Activated CD4-positive, alpha-beta memory T cell treated with anti-CD3 and anti-CD28 coated beads for 36 hours (primary cell): ENCODE measurements at regions not wholly inside any gene's neighbourhood (a gene's known extent, or its start where the extent isn't known, plus 50 kb on each side); places are given as distances from the start of the nearest gene placed in this dataset.

Experiments
- CTCF ChIA-PET: fragments of 350-600 bp; sonication (Branson Sonifier 250); formaldehyde crosslinking; loops from one replicate; lab custom pipeline; 2021; ENCODE audit warnings: antibody characterized with exemption, inconsistent platforms; lab: Charles Lee
- POLR2A ChIA-PET: fragments of 350-600 bp; sonication (Branson Sonifier 250); formaldehyde crosslinking; loops from one replicate; lab custom pipeline; 2021; ENCODE audit warnings: antibody characterized with exemption; lab: Charles Lee
- DNase-seq: peaks from one replicate; pipeline ENCODE4 v3.0.0-alpha.2; 2020
- H3K27ac Mint-ChIP-seq: one replicate; pipeline ENCODE4 v1.8.0; 2021; ENCODE audit warnings: mixed read lengths
- H3K27me3 Mint-ChIP-seq: one replicate; pipeline ENCODE4 v1.8.0; 2021; ENCODE audit warnings: mixed read lengths
- H3K36me3 Mint-ChIP-seq: one replicate; pipeline ENCODE4 v1.8.0; 2021; ENCODE audit warnings: mixed read lengths
- H3K4me1 Mint-ChIP-seq: one replicate; pipeline ENCODE4 v1.8.0; 2021; ENCODE audit warnings: low read depth, mixed read lengths
- H3K4me3 Mint-ChIP-seq: one replicate; pipeline ENCODE4 v1.8.0; 2021; ENCODE audit warnings: mild to moderate bottlenecking, mixed read lengths
- H3K9me3 Mint-ChIP-seq: one replicate; pipeline ENCODE4 v1.8.0; 2021; ENCODE audit warnings: mixed read lengths
- intact Hi-C: fragments of 100-400 bp; cut with micrococcal nuclease; formaldehyde crosslinking; loops from one replicate; pipeline ENCODE4 v1.15.1; 2023

DNA sequence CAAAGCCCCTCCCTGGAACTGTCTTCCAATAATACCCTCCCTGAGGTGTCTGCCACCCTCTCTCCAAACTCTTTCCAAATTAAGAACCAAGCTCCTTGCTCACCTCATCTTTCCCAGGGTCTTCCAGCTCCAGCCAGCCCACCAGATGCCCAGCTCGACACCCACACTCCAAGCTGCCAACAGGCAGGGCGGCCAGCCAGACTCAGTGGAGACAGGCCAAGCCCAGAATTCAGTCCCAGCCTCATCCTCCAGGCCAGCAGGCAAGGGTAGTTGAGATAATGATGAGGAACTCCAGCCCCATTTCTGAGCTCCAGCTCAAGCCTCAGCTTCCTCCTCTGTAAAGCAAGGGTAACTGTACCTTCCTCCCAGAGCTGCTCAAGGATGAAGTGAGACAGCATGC lies 132.9 kb downstream of the CHST1 start:
- no peak for DNase-seq
- Mint-ChIP-seq H3K36me3 (no peaks in the 10 kb centered on the region), H3K27ac (no peak overlapping the region), H3K27me3 (peaks cover 9% of the 10 kb centered on the region), H3K4me1 (peaks cover 6% of the 10 kb centered on the region), H3K9me3 (no peaks in the 10 kb centered on the region), H3K4me3 (no peak overlapping the region)
- intact Hi-C loops: no loop called here
- ChIA-PET CTCF (interaction anchor here (1.4 kb wide), 1 partner anchor 422 kb away, joined by 3 read pairs; no protein-coding TSS in a partner anchor), POLR2A (no interaction called here)

DNA sequence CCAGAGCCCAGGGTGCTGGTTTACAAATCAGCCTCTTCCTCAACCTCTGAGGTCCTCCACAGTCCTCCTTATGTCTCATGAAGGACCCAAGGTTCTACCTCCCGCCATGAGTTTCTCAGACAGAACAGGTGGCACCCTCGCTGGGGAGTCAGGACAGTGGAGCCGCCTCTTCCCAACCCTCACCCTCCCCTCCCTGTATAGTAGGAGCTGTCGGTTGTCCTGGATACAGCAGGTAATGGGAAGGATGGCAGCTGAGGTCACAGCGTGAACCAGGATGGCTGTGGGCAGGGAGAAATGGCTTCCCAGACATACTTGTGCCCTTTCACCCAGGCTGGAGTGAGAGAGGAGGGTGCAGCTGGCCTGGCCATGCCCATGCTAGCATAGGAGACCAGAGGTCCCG lies 134.6 kb downstream of the CHST1 start:
- intact Hi-C loops: no loop called here
- ChIA-PET CTCF (no interaction called here), POLR2A (no interaction called here)
- no peak overlapping the region for H3K27ac Mint-ChIP-seq
- DNase-seq: no peak
- H3K4me1 Mint-ChIP-seq: peaks cover 6% of the 10 kb centered on the region
- H3K27me3 Mint-ChIP-seq: peaks cover 9% of the 10 kb centered on the region
- no peaks in the 10 kb centered on the region for H3K9me3 Mint-ChIP-seq
- H3K36me3 Mint-ChIP-seq: no peaks in the 10 kb centered on the region
- no peak overlapping the region for H3K4me3 Mint-ChIP-seq

DNA sequence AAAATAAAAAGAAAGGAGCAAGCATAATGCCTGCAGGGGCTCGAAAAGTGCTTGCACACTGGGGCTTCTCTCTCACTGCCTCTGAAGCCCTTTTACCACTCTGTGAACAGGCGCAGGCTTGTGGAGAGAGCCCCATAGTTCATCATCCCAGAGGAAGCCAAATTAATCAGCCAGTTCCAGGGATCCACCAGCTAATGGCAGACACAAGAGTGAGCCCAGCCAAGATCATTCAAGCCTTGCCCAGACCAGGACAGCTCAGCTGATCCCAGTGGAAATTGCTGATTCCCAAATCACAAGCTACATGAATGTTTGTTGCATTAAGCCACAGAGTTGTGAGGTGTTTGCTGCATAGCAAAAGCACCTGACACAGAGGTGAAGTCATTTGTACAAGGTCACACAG lies 135.3 kb downstream of the CHST1 start:
- no peak for DNase-seq
- CTCF ChIA-PET: no interaction called here
- Mint-ChIP-seq H3K27ac (no peak overlapping the region), H3K27me3 (peaks cover 9% of the 10 kb centered on the region), H3K9me3 (no peaks in the 10 kb centered on the region), H3K4me3 (no peak overlapping the region), H3K36me3 (no peaks in the 10 kb centered on the region), H3K4me1 (peaks cover 6% of the 10 kb centered on the region)
- intact Hi-C loops: no loop called here
- POLR2A ChIA-PET: no interaction called here

DNA sequence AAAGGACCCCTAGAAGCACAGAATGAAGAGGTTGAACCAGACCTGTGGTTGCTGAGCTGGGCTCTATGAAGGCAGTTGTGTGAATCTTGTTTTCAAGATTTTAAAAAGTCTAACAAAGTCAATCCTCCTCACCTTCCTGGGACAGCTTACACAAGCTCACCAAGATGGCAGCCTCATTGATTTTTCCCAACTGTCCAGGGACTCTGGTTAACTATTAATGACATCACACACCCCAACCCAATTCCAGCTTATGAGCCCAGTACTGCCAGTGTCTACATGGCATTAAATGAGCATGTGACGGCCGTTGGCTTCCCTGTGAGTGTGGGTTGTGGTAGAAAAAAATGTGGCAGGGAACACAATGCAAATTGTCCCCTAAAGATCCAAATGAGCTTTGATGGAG lies 137.0 kb downstream of the CHST1 start:
- H3K4me3 Mint-ChIP-seq: no peak overlapping the region
- DNase-seq: no peak
- CTCF ChIA-PET: interaction anchor here (1.3 kb wide), 1 partner anchor 243 kb away, joined by 3 read pairs; no protein-coding TSS in a partner anchor
- H3K27me3 Mint-ChIP-seq: peaks cover 9% of the 10 kb centered on the region
- peaks cover under 1% of the 10 kb centered on the region for H3K9me3 Mint-ChIP-seq
- peaks cover 6% of the 10 kb centered on the region for H3K4me1 Mint-ChIP-seq
- H3K27ac Mint-ChIP-seq: no peak overlapping the region
- intact Hi-C loops: no loop called here
- POLR2A ChIA-PET: no interaction called here
- no peaks in the 10 kb centered on the region for H3K36me3 Mint-ChIP-seq

DNA sequence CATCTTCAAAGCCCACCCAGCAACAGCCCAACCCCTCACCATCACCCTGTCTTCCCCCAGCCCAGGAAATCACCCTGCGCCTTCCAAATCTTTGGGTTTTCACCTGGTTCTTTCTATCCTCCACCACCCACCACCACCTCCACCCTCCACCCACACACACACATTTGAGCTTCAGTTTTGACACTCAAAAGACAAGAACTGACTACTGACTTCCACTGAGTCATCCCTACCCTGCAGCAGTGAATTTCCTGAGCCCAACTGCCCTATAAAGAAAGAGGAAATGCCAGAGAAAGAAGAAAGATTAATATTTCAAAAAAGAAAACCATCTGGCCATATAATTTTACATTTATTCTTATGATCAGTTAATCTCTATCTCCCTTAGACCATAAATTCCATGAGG lies 137.5 kb downstream of the CHST1 start:
- ChIA-PET POLR2A (no interaction called here), CTCF (interaction anchor here (1.3 kb wide), 1 partner anchor 244 kb away, joined by 3 read pairs; no protein-coding TSS in a partner anchor)
- peaks cover 6% of the 10 kb centered on the region for H3K4me1 Mint-ChIP-seq
- H3K27ac Mint-ChIP-seq: no peak overlapping the region
- peaks cover 6% of the 10 kb centered on the region for H3K9me3 Mint-ChIP-seq
- H3K27me3 Mint-ChIP-seq: peaks cover 6% of the 10 kb centered on the region
- peak; percentile 57 for DNase-seq
- no peak overlapping the region for H3K4me3 Mint-ChIP-seq
- no peaks in the 10 kb centered on the region for H3K36me3 Mint-ChIP-seq
- intact Hi-C loops: no loop called here

DNA sequence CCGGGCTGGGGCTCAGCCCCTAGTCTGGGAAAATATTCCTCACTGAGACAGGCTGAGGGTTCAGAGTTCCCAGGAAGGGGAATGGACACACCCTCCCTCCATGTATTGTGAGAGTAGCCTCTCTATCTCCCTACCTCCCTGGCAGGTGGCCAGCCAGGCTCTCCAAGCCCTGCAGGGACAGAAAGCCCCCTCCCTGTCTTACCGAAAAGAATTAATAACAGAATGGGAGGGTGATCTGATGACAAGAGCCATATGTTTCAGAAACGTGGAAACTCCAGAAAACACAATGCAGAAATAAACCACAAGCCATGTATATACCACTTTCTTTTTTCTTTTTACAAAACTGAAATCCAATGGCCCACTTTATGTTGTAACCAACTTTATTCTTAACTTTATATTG lies 140.0 kb downstream of the CHST1 start:
- H3K9me3 Mint-ChIP-seq: peaks cover 12% of the 10 kb centered on the region
- POLR2A ChIA-PET: no interaction called here
- intact Hi-C loops: no loop called here

DNA sequence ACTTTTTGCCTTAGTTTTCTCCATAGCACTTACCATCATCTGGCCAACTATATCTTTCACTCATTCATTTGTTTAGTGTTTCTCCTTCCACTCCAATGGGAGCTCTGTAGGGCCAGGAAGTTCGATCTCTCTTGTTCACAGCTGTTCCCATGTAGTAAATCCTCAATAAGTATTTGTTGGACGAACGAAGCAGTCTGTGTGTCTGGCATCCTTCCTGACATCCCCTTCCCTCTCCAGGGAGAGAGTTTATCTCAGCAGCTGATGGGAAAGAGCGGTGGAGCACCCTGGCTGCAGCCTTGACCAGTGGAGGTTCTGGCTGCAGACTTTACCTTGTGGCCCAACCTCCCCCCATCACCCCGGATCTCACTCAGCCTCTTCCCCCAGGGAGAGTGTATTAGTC lies 141.7 kb downstream of the CHST1 start:
- Mint-ChIP-seq H3K9me3 (peaks cover 12% of the 10 kb centered on the region), H3K27ac (no peak overlapping the region), H3K27me3 (peaks cover 4% of the 10 kb centered on the region), H3K4me1 (peaks cover 6% of the 10 kb centered on the region), H3K4me3 (no peak overlapping the region), H3K36me3 (no peaks in the 10 kb centered on the region)
- intact Hi-C loops: no loop called here
- ChIA-PET CTCF (no interaction called here), POLR2A (no interaction called here)
- DNase-seq: no peak

More for the DNA sequence above, 140.0 kb downstream of the CHST1 start:
- no peak overlapping the region for H3K4me3 Mint-ChIP-seq
- H3K27ac Mint-ChIP-seq: no peak overlapping the region
- CTCF ChIA-PET: no interaction called here
- H3K27me3 Mint-ChIP-seq: peaks cover 4% of the 10 kb centered on the region
- no peaks in the 10 kb centered on the region for H3K36me3 Mint-ChIP-seq
- H3K4me1 Mint-ChIP-seq: peaks cover 6% of the 10 kb centered on the region
- DNase-seq: no peak

DNA sequence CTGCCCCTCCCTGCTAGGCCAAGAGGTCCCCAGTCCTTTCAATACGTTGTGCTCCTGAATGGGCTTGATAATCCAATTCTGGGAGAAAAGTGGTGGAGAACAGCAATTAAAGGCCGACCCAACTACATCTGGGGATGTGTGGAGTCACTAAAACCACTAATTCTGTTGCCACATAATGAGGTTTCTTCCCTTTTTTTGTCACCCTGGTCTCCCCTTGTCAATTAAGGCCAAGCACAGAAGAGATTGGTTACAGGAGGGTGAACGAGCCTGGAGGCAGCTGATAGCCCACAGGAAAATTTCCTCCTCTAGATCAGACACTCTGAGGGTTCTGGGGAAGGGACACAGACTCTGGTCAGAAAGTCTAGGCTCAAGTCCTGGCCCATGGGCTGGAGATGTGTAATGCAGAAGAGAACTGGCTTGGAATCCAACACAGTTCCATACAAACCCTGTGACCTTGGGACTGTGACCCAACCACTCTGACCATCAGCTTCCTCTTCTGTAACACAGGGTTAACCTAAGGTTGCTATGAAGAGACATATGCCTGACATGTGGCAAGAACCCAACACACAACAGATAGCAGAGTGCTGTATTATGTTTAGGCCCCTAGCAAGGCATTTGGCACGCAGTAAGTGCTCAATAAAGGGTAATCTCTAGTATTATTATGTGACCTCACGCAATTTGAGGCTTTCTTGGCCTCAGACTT lies 146.4 kb downstream of the CHST1 start:
- intact Hi-C loops: no loop called here
- ChIA-PET POLR2A (no interaction called here), CTCF (no interaction called here)
- Mint-ChIP-seq H3K27me3 (no peaks in the 10 kb centered on the region), H3K4me3 (no peak overlapping the region), H3K27ac (no peak overlapping the region), H3K4me1 (no peaks in the 10 kb centered on the region), H3K9me3 (peaks cover 12% of the 10 kb centered on the region), H3K36me3 (no peaks in the 10 kb centered on the region)
- no peak for DNase-seq

DNA sequence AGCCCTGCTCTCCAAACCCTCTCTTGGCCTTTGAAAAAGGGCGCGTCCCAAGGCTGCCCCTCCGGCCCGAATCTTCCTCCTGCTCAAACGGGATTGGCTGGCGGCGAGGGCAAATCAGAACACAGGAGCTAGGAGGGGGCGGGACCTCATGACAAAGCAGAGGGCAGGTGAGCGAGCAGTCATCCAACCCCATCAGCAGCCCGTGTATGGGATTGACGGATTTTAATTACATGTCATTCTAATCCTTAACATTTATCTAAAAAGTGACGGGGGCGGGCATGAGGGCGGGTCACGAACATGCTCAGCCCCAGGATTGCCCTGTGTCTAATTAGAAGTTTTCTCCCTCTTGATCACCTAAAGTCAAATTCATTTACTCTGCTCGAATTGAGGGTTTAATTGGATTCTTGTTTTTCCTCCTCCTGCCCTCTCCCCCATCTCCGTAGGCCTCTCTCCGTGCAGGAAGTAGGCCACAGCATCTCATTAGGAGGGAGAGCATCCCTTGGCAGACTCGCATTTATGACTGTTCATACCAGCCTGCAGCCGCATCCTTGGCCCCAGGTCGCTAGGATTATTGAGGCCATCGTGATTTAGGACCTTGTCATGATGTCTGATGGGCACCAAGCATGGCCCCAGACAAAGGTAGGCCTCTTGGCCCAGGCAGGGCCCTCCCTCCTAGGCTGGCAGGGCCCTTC lies 147.1 kb downstream of the CHST1 start:
- Mint-ChIP-seq H3K27ac (no peak overlapping the region), H3K9me3 (peaks cover 10% of the 10 kb centered on the region), H3K4me1 (no peaks in the 10 kb centered on the region), H3K36me3 (no peaks in the 10 kb centered on the region), H3K27me3 (no peaks in the 10 kb centered on the region), H3K4me3 (no peak overlapping the region)
- ChIA-PET CTCF (no interaction called here), POLR2A (no interaction called here)
- intact Hi-C loops: no loop called here
- DNase-seq: no peak

DNA sequence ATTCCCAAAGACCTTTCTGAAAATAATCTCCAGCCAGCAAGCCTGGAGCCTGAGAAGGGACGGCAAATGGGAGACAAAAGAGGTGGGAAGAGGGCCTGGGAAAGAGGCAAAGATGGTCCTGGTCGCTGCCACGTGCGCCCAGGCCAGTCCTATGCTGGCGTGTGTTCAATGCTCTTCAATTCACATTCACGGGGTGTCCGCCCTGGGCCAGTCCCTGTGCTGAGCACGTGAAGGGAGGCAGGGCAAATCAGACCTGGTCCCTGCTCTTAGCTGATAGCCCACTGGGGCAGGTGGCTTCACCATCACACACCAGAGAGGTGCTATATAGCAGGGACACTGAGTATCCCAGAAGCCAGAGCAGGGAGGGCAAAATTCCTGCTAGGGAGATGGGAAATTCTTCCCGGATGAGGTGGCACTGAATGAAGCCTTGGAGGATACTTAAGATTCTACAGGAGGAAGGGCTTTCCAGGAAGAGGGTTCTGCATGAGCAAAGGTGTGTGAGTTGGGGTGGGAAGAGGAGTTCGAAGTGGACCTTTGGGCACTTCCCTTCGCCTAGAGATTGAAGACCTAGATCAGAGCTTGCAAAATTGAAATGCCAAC lies 148.2 kb downstream of the CHST1 start:
- intact Hi-C loops: no loop called here
- no peak for DNase-seq
- H3K36me3 Mint-ChIP-seq: no peaks in the 10 kb centered on the region

DNA sequence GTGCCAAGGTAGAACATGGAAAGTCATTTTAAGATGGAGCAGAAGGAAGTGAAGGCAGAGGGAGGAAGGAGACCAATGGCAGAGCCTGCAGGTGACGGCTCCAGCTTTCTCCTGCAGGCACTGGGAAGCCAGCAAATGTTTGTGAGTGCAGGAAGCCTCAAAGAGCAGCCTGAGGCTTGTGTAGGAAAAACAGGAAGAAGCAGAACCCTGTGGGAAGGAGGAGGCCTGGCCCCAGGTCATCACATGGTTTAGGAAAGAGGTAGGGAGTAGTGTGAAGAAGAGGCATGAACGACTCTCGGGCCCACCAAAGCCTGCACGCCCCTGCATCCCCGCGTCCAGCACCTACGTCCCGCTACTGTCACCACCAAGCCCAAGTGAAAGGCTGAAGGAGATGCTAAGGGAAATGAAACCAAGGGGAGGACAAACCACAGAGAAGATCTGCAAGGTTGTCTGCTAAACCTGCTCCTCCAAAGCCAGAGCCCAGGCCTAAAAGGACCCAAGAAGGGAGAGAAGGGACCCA lies 151.5 kb downstream of the CHST1 start:
- no peak overlapping the region for H3K4me3 Mint-ChIP-seq
- no peaks in the 10 kb centered on the region for H3K4me1 Mint-ChIP-seq
- H3K36me3 Mint-ChIP-seq: no peaks in the 10 kb centered on the region
- no peak for DNase-seq
- peaks cover 2% of the 10 kb centered on the region for H3K27me3 Mint-ChIP-seq
- ChIA-PET POLR2A (no interaction called here), CTCF (no interaction called here)
- intact Hi-C loops: no loop called here
- H3K27ac Mint-ChIP-seq: no peak overlapping the region
- no peaks in the 10 kb centered on the region for H3K9me3 Mint-ChIP-seq

More for the DNA sequence above, 148.2 kb downstream of the CHST1 start:
- POLR2A ChIA-PET: no interaction called here
- Mint-ChIP-seq H3K4me3 (no peak overlapping the region), H3K27me3 (no peaks in the 10 kb centered on the region), H3K4me1 (no peaks in the 10 kb centered on the region), H3K27ac (no peak overlapping the region), H3K9me3 (no peaks in the 10 kb centered on the region)
- CTCF ChIA-PET: no interaction called here

DNA sequence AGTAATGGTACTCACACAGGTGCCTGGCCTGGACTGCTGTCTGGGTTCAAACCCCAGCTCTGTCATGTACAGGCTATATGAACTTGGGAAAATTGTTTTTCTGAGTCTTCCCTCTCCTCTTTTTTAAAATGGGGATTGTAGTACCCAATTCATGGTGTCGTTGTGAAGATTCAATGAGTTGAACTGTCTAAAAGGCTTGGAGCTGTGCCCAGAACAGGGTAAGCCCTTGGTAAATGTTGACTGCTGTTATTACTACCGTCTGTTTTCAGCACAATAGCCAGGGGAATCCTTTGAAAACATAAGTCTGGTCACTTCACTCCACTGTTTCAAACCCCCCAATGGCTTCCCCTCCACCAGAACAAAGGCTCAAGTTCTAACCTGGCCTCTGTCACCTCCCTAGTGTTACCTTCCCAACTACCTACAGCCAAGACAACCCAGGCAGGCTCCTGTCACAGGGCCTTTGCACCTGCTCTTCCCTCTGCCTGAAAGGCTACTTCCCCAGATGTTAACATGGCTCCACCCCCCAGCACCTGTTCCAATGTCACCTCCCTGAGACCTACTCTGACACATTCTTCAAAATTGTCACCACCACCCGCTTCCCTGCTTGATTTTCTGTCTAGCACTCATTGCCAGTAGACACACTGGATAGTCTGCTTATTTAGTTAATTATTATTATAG lies 152.8 kb downstream of the CHST1 start:
- Mint-ChIP-seq H3K27me3 (peaks cover 2% of the 10 kb centered on the region), H3K36me3 (no peaks in the 10 kb centered on the region), H3K27ac (no peak overlapping the region), H3K4me1 (no peaks in the 10 kb centered on the region), H3K4me3 (no peak overlapping the region), H3K9me3 (no peaks in the 10 kb centered on the region)
- intact Hi-C loops: no loop called here
- CTCF ChIA-PET: interaction anchor here (1.2 kb wide), 1 partner anchor 141 kb away, joined by 3 read pairs; no protein-coding TSS in a partner anchor
- POLR2A ChIA-PET: no interaction called here
- DNase-seq: no peak
